Mesenchymal stem cell (in vitro differentiated cells and primary cell): ENCODE measurements at regions not wholly inside any gene's neighbourhood (a gene's known extent, or its start where the extent isn't known, plus 50 kb on each side); places are given as distances from the start of the nearest gene placed in this dataset.
A peak's percentile ranks its signal among the peaks of the same experiment; 100 is the strongest.

Experiments
- DNase-seq: peaks from one replicate; pipeline ENCODE4 v3.0.0-alpha.2; 2013
- H2AFZ ChIP-seq: one replicate; pipeline ENCODE4 v1.6.1; 2013; ENCODE audit warnings: low read depth, mild to moderate bottlenecking, control low read depth, inconsistent platforms, low read length, moderate library complexity
- H2AK5ac ChIP-seq: 2 replicates; pipeline ENCODE4 v1.6.1; 2013; ENCODE audit warnings: low read length, moderate library complexity, mild to moderate bottlenecking, inconsistent platforms; ENCODE audit not compliant: severe bottlenecking
- H2BK120ac ChIP-seq: one replicate; pipeline ENCODE4 v1.6.1; 2013; ENCODE audit warnings: low read depth, mild to moderate bottlenecking, inconsistent platforms, low read length, moderate library complexity
- H2BK12ac ChIP-seq, 2 experiments: one replicate each; pipeline ENCODE4 v1.6.1; 2013; ENCODE audit warnings: inconsistent platforms in 2 of 2, low read length in 2 of 2, mild to moderate bottlenecking in 2 of 2, moderate library complexity in 2 of 2, control low read depth in 1 of 2
- H2BK15ac ChIP-seq: one replicate; pipeline ENCODE4 v1.6.1; 2013; ENCODE audit warnings: mild to moderate bottlenecking, low read depth, inconsistent platforms; ENCODE audit not compliant: poor library complexity, severe bottlenecking
- H2BK5ac ChIP-seq: 2 replicates; pipeline ENCODE4 v1.6.1; 2013; ENCODE audit warnings: low read depth, mild to moderate bottlenecking, low read length, control low read depth, inconsistent platforms; ENCODE audit not compliant: poor library complexity, severe bottlenecking
- H3K14ac ChIP-seq, 2 experiments: one replicate each; pipeline ENCODE4 v1.6.1; 2013; ENCODE audit warnings: inconsistent platforms in 2 of 2, low read length in 2 of 2, control low read depth in 1 of 2, mild to moderate bottlenecking in 1 of 2, moderate library complexity in 1 of 2
- H3K18ac ChIP-seq, 2 experiments: one replicate each; pipeline ENCODE4 v1.6.1; 2013; ENCODE audit warnings: inconsistent platforms in 2 of 2, low read length in 2 of 2, control low read depth in 1 of 2, low read depth in 1 of 2, mild to moderate bottlenecking in 1 of 2
- H3K23ac ChIP-seq, 2 experiments: one replicate each; pipeline ENCODE4 v1.6.1; 2013; ENCODE audit warnings: inconsistent platforms in 2 of 2, low read length in 2 of 2, mild to moderate bottlenecking in 2 of 2, moderate library complexity in 2 of 2, control low read depth in 1 of 2
- H3K27ac ChIP-seq: 2 replicates; pipeline ENCODE4 v1.5.1; 2013; ENCODE audit warnings: mild to moderate bottlenecking, moderate library complexity, low read length, control low read depth, inconsistent platforms; ENCODE audit not compliant: poor library complexity, severe bottlenecking
- H3K27me3 ChIP-seq, 2 experiments: 2 replicates each; pipeline versions ENCODE4 v1.6.1 to v1.7.0; 2013; ENCODE audit warnings: low read length in 2 of 2, mild to moderate bottlenecking in 2 of 2, moderate library complexity in 2 of 2, control low read depth in 1 of 2, inconsistent platforms in 1 of 2; ENCODE audit not compliant: control insufficient read depth in 1 of 2, insufficient read depth in 1 of 2
- H3K36me3 ChIP-seq, 2 experiments: 2 replicates each; pipeline versions ENCODE4 v1.6.1 to v1.7.0; 2013; ENCODE audit warnings: low read length in 2 of 2, control low read depth in 1 of 2, inconsistent platforms in 1 of 2, low read depth in 1 of 2, mild to moderate bottlenecking in 1 of 2; ENCODE audit not compliant: insufficient read depth in 2 of 2, control insufficient read depth in 1 of 2
- H3K4ac ChIP-seq, 2 experiments: one replicate each; pipeline ENCODE4 v1.6.1; 2013; ENCODE audit warnings: inconsistent platforms in 2 of 2, low read length in 2 of 2, mild to moderate bottlenecking in 2 of 2, moderate library complexity in 2 of 2, control low read depth in 1 of 2, low read depth in 1 of 2
- H3K4me1 ChIP-seq: 2 replicates; pipeline ENCODE4 v1.6.1; 2013; ENCODE audit warnings: low read depth, low read length, control low read depth; ENCODE audit not compliant: control insufficient read depth, insufficient read depth
- H3K4me2 ChIP-seq: 2 replicates; pipeline ENCODE4 v1.6.1; 2013; ENCODE audit warnings: low read length, mild to moderate bottlenecking, inconsistent platforms; ENCODE audit not compliant: poor library complexity, severe bottlenecking
- H3K4me3 ChIP-seq, 2 experiments: 2 replicates each; pipeline versions ENCODE4 v1.5.1 to v1.7.0; 2013; ENCODE audit warnings: low read length in 2 of 2, mild to moderate bottlenecking in 2 of 2, control low read depth in 1 of 2, low read depth in 1 of 2; ENCODE audit not compliant: insufficient read depth in 1 of 2
- H3K79me1 ChIP-seq: replicated peaks from 2 replicates; pipeline ENCODE4 v1.6.1; 2013; ENCODE audit warnings: mild to moderate bottlenecking, control low read depth, low read length, inconsistent platforms; ENCODE audit not compliant: poor library complexity, severe bottlenecking
- H3K9ac ChIP-seq: 2 replicates; pipeline ENCODE4 v1.7.0; 2013; ENCODE audit warnings: mild to moderate bottlenecking, low read length, moderate library complexity
- H3K9me3 ChIP-seq: 2 replicates; pipeline ENCODE4 v1.7.0; 2013; ENCODE audit warnings: mild to moderate bottlenecking, low read length; ENCODE audit not compliant: control insufficient read depth
- H4K8ac ChIP-seq: one replicate; pipeline ENCODE4 v1.6.1; 2013; ENCODE audit warnings: inconsistent platforms, mild to moderate bottlenecking, low read length, moderate library complexity
- H4K91ac ChIP-seq: one replicate; pipeline ENCODE4 v1.6.1; 2013; ENCODE audit warnings: mild to moderate bottlenecking, low read length, inconsistent platforms
- WGBS: methylation state at CpG from one replicate; pipeline ENCODE4 v1.1.7; 2013; ENCODE audit warnings: mixed read lengths; 5-methylcytosine and 5-hydroxymethylcytosine counted together

DNA sequence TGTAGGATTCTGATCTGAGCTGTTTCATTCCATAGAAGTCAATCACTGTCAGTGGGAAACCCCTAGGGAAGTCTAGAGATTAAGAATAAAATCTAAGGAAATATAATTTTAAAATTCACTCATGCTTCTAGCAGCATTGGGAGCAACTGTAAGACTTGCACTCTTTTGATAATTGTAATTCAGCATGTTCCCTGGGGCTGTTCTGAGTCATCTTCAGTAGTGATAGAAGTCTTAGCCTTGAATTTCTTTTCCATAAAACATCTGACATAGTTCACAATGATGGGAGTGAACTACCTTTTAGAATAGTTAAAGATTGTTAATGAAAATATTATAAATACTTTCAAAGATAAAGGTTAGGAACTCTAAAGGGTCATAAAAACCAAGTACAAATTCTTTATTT lies 935.8 kb downstream of the DTWD2 start:
- H2AK5ac ChIP-seq: no peak overlapping the region
- H4K8ac ChIP-seq: no peak overlapping the region
- H4K91ac ChIP-seq: no peak overlapping the region
- no peaks in the 10 kb centered on the region for H3K4me1 ChIP-seq
- no peak overlapping the region for H2BK120ac ChIP-seq
- H3K9ac ChIP-seq: no peak overlapping the region
- DNase-seq: no peak
- H3K4me2 ChIP-seq: no peak overlapping the region
- H3K9me3 ChIP-seq: peaks cover 7% of the 10 kb centered on the region
- no peak overlapping the region for H3K27ac ChIP-seq
- H2BK15ac ChIP-seq: no peak overlapping the region
- H3K23ac ChIP-seq: no peak overlapping the region
- H3K4ac ChIP-seq: no peak overlapping the region
- no peaks in the 10 kb centered on the region for H3K36me3 ChIP-seq
- no peak overlapping the region for H2BK5ac ChIP-seq
- H3K27me3 ChIP-seq: no peaks in the 10 kb centered on the region
- H3K14ac ChIP-seq: no peak overlapping the region
- H2AFZ ChIP-seq: no peak overlapping the region
- no peak overlapping the region for H3K18ac ChIP-seq
- H3K4me3 ChIP-seq: no peak overlapping the region
- no peaks in the 10 kb centered on the region for H3K79me1 ChIP-seq
- H2BK12ac ChIP-seq: no peak overlapping the region

GRCh38 chr5:118044169-118044568 lies 944.2 kb downstream of the DTWD2 start:
- no peak overlapping the region for H3K4me3 ChIP-seq
- no peak overlapping the region for H2AFZ ChIP-seq
- no peak overlapping the region for H2AK5ac ChIP-seq
- WGBS: 53% methylated on average over 1 of the region's 4 CpGs
- H3K9ac ChIP-seq: no peak overlapping the region
- H3K36me3 ChIP-seq: no peaks in the 10 kb centered on the region
- no peaks in the 10 kb centered on the region for H3K4me1 ChIP-seq
- no peak for DNase-seq
- H3K23ac ChIP-seq: no peak overlapping the region
- no peaks in the 10 kb centered on the region for H3K27me3 ChIP-seq
- no peak overlapping the region for H2BK15ac ChIP-seq
- no peak overlapping the region for H3K14ac ChIP-seq
- no peak overlapping the region for H4K8ac ChIP-seq
- no peaks in the 10 kb centered on the region for H3K79me1 ChIP-seq
- H4K91ac ChIP-seq: no peak overlapping the region
- no peak overlapping the region for H3K27ac ChIP-seq
- no peak overlapping the region for H3K4me2 ChIP-seq
- H2BK120ac ChIP-seq: no peak overlapping the region
- H3K18ac ChIP-seq: no peak overlapping the region
- H2BK12ac ChIP-seq: no peak overlapping the region
- no peak overlapping the region for H3K4ac ChIP-seq
- peaks cover 4% of the 10 kb centered on the region for H3K9me3 ChIP-seq
- H2BK5ac ChIP-seq: no peak overlapping the region

DNA sequence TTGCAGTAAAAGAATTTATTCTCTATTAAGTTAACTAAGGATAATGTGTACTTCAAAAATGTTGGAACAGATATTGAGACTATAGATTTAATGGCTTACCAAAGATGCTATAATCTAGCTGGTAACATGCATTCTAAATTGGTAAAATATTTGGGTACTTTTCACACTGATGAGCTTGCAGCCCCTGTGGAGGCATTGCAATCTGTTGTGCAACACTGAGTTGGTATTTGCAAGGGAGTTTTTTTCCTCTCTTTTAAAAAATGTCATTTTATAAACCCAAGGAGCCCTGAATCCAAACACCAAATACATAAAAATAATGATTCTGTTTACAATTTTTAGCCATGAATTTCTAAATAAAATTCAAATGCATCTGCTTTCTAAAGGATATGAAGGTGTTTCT lies 944.8 kb downstream of the DTWD2 start:
- Histone ChIP-seq H2AFZ (no peak overlapping the region), H3K4ac (no peak overlapping the region), H3K14ac (no peak overlapping the region), H3K9ac (no peak overlapping the region), H2BK15ac (no peak overlapping the region), H2BK5ac (no peak overlapping the region), H3K4me3 (no peak overlapping the region), H3K4me2 (no peak overlapping the region), H3K23ac (no peak overlapping the region), H3K36me3 (no peaks in the 10 kb centered on the region), H2AK5ac (no peak overlapping the region), H3K4me1 (no peaks in the 10 kb centered on the region), H3K27me3 (no peaks in the 10 kb centered on the region), H2BK120ac (no peak overlapping the region), H4K91ac (no peak overlapping the region), H2BK12ac (no peak overlapping the region), H4K8ac (no peak overlapping the region), H3K18ac (no peak overlapping the region), H3K27ac (no peak overlapping the region), H3K9me3 (no peaks in the 10 kb centered on the region), H3K79me1 (no peaks in the 10 kb centered on the region)
- DNase-seq: peak; percentile 3

- Histone ChIP-seq H2AFZ (no peak overlapping the region), H3K4me1 (no peaks in the 10 kb centered on the region), H2BK12ac (no peak overlapping the region), H3K18ac (no peak overlapping the region), H3K23ac (no peak overlapping the region), H2AK5ac (no peak overlapping the region), H3K4me3 (no peak overlapping the region), H3K9me3 (no peaks in the 10 kb centered on the region), H4K91ac (no peak overlapping the region), H2BK15ac (no peak overlapping the region), H3K4me2 (no peak overlapping the region), H3K27ac (no peak overlapping the region), H4K8ac (no peak overlapping the region), H3K27me3 (no peaks in the 10 kb centered on the region), H3K36me3 (no peaks in the 10 kb centered on the region), H3K79me1 (no peaks in the 10 kb centered on the region), H2BK5ac (no peak overlapping the region), H3K14ac (no peak overlapping the region), H3K4ac (no peak overlapping the region), H3K9ac (no peak overlapping the region), H2BK120ac (no peak overlapping the region)
- WGBS: no CpG with 5 or more reads among the region's 2 CpGs
- DNase-seq: no peak
These were observed 946.3 kb downstream of the DTWD2 start for GRCh38 chr5:118042076-118042475.
